ENCODE measurements at regions not wholly inside any gene's neighbourhood (a gene's known extent, or its start where the extent isn't known, plus 50 kb on each side); places are given as distances from the start of the nearest gene placed in this dataset.
"Not testable (repeated sequence)": the region's sequence is repeated elsewhere in the genome, so short reads cannot be mapped to it uniquely, and the experiment has no call there.

DNA sequence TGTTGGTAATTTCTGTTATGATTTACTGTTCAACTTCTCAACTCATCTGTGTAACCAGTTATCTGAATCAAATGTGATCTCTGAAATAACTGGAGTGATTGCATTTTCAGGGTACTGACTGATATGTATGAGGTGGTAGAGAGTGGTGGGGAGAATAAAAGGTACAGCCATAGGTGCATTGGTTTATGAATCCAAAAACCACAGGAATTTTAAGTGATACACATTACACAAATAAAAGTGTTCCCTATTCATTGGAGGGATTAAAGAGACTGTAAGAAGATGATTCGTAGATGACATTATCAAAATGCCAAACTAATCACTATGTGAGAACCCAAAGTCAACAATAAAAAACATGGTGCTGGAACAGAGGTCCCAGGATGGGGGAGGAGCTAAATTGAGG lies 158.7 kb upstream of the RSPO3 start:
- DNase-seq (ENCODE audit: low read depth) = no peak
- H3K4me3 ChIP-seq (ENCODE audit: low read depth, low read length) = no peak overlapping the region
- TF ChIP-seq, protein P1, sequence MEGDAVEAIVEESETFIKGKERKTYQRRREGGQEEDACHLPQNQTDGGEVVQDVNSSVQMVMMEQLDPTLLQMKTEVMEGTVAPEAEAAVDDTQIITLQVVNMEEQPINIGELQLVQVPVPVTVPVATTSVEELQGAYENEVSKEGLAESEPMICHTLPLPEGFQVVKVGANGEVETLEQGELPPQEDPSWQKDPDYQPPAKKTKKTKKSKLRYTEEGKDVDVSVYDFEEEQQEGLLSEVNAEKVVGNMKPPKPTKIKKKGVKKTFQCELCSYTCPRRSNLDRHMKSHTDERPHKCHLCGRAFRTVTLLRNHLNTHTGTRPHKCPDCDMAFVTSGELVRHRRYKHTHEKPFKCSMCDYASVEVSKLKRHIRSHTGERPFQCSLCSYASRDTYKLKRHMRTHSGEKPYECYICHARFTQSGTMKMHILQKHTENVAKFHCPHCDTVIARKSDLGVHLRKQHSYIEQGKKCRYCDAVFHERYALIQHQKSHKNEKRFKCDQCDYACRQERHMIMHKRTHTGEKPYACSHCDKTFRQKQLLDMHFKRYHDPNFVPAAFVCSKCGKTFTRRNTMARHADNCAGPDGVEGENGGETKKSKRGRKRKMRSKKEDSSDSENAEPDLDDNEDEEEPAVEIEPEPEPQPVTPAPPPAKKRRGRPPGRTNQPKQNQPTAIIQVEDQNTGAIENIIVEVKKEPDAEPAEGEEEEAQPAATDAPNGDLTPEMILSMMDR (IDR thresholded peaks at IDR 0.05; ENCODE audit: insufficient read depth, low read depth, low read length) = no peak

DNA sequence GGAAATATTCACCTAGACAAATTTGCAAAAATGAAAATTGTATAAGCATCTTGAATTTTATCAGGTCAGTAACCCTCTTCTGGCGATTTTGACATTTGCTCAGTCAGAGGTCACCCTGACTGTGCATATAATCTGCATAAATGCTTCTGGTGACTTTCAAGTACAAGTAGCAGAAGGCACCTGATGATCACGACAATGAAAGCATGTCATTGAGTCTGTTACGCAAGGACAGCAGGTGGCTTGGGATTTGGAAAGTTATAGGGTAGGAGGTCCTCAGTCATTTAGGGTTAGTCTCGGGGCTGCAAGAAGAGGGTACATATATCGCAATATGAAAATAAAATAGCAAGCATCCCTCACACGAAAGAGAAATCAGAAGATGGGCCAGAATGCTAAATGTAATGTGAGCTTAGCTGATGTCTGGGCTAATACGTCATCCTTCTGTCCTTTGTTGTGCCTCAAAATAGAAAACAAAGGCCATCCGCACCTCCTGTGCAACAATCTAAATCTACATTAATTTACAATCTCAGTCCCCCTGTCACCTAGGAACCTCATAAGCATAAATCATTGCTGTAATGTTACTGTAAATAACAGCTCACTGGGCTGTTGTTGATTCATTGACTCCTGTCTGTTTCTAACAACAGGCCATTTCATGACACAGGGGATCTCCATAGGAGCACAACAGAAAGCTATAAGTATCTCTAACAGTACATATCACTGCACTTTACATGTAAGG lies 155.2 kb upstream of the RSPO3 start:
- H3K4me3 ChIP-seq (ENCODE audit: low read depth, low read length) = no peak overlapping the region
- DNase-seq (ENCODE audit: low read depth) = no peak
- TF ChIP-seq, protein P1 (IDR thresholded peaks at IDR 0.05; ENCODE audit: insufficient read depth, low read depth, low read length) = no peak

DNA sequence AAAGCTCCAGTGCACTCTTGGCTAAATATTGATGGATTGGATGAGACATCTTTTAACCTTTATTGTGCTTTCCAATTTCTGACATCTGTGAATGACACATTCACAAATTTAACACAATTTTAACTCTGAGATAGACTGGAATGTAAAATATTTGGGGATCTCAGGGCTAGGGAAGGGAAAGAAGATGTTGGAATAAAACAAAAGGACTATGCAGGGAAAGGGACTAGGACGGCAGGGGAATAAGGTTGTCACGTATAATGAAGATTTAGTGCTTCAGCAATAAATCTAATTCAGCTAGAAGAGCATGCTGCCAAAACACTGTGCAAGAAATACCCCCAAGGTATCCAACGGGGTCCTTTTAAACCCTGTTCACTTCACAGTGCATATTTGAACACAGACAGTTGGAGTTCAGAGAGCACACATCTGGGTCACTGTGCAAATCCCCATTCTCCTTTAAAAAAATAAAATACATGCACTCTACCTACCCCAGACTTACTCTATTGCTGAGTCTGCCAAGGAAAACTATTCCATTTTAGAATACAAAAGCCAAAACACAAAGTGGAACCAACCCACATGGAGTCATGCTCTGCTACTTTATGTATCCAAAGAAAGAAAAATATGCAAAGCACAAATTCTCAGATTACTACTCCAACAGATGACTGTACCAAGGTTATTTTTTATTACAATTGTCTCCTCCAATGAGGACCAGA lies 151.0 kb upstream of the RSPO3 start:
- DNase-seq (ENCODE audit: low read depth) = no peak
- TF ChIP-seq, protein P1 (IDR thresholded peaks at IDR 0.05; ENCODE audit: insufficient read depth, low read depth, low read length) = no peak
- no peak overlapping the region for H3K4me3 ChIP-seq (ENCODE audit: low read depth, low read length)

DNA sequence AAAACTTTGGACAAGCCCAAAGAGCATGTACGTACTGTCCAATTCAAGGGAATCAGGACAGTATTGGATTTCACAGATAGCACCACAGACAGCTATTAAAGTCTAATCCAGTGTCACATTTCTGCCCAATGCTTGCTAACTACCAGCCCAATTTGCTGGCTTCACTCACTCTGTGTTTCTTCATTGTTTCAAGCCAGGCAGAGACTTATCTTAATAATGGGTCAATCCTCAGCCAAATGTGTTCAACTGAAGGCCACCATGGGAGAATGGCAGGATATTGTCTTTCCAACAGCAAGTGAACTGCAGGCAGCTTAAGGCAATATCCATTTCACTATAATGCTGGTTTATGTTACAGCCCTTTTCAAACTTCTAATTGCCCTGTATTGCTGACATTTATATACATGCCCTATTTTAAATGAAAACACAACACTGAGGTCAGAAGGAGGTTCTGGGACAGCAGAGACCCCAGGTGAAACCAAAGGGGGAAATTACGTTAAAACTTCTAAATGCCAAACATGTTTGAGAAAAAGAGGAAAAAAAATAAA lies 142.1 kb upstream of the RSPO3 start:
- TF ChIP-seq, protein P1 (IDR thresholded peaks at IDR 0.05; ENCODE audit: insufficient read depth, low read depth, low read length) = no peak
- DNase-seq (ENCODE audit: low read depth) = no peak
- no peak overlapping the region for H3K4me3 ChIP-seq (ENCODE audit: low read depth, low read length)

DNA sequence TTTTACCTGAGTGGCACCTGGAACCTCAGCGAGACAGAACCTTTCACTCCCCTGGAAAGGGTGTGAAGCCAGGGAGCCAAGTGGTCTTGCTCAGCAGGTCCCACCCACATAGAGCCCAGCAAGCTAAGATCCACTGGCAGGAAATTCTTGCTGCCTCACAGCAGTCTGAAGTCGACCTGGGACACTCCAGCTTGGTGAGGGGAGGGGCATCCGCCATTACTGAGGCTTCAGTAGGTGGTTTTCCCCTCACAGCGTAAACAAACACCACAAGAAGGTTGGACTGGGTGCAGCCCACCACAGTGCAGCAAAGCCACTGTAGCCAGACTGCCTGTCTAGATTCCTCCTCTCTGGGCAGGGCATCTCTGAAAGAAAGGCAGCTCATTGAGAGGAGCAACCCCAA lies 134.7 kb upstream of the RSPO3 start:
- H3K4me3 ChIP-seq (ENCODE audit: low read depth, low read length) = no peak overlapping the region
- TF ChIP-seq, protein P1 (IDR thresholded peaks at IDR 0.05; ENCODE audit: insufficient read depth, low read depth, low read length) = no peak
- DNase-seq (ENCODE audit: low read depth) = no peak

DNA sequence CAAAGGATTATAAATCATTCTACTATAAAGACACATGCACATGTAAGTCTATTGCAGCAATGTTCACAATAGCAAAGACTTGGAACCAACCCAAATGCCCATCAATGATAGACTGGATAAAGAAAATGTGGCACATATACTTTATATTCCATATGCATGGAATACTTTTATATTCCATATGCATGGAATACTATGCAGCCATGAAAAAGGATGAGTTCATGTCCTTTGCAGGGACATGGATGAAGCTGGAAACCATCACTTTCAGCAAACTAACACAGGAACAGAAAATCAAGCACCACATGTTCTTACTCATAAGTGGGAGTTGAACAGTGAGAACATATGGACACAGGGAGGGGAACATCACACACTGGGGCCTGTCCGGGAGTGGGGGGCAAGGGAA lies 130.3 kb upstream of the RSPO3 start:
- not testable (repeated sequence) for DNase-seq (ENCODE audit: low read depth); H3K4me3 ChIP-seq (ENCODE audit: low read depth, low read length)

DNA sequence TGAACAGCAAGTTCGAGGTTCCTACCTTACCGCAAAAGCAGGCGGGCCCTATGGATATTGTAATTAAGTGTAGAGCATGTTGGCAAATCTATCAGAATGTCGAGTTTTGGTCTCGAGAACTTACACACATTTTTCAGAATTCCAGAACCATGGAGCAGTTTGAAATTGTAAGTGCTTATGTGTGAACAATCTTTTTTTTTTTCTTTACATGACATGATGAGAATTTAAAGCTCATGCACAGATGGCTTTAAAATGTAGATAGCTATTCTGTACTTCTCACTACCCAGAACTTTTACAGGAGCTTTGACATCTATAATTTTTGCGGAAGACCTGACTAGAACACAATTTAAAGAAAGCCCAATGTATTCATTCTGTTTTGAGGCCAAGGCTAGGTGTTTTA lies 117.8 kb upstream of the RSPO3 start:
- H3K4me3 ChIP-seq (ENCODE audit: low read depth, low read length) = no peak overlapping the region
- DNase-seq (ENCODE audit: low read depth) = no peak
- TF ChIP-seq, protein P1 (IDR thresholded peaks at IDR 0.05; ENCODE audit: insufficient read depth, low read depth, low read length) = no peak
